H1 (cell line): ENCODE measurements at regions not wholly inside any gene's neighbourhood (a gene's known extent, or its start where the extent isn't known, plus 50 kb on each side); places are given as distances from the start of the nearest gene placed in this dataset.

Source experiments
- ASH2L ChIP-seq: fragments of 200-600, 300-600 bp; sonication (generic); IDR thresholded peaks from one replicate; pipeline ENCODE4 v1.7.1; 2017; ENCODE audit warnings: low read length
- CHD7 ChIP-seq: fragments of 300-600 bp; sonication (generic); IDR thresholded peaks from 2 replicates; pipeline ENCODE4 v1.7.1; 2012; ENCODE audit warnings: low read length, moderate library complexity, mild to moderate bottlenecking, inconsistent platforms; ENCODE audit not compliant: insufficient replicate concordance
- TAF1 ChIP-seq: IDR thresholded peaks from 2 replicates; pipeline ENCODE4 v1.6.1; 2011; ENCODE audit warnings: mild to moderate bottlenecking, low read depth, low read length

DNA sequence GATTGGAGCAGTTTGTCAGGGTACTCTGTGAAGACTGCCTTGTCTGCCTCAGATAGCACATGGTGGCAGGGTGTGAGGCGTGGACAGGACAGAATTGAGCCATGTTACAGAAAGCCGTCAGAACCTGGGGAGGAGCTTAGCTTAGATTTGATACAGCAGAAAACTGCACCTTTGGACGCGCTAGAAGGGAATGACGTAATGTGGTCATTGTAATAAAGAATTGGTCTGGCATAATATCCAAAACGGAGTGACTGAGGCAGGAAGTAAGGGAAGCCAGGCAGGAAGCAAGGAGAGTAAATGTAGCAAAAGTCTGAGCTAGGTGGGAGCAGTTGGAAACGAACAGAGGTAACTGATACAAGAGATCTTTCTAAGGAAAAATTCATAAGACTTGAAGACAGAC, 140.2 kb downstream of the CYB561 start (continued):
- TF ChIP-seq CHD7 (no peak), TAF1 (no peak), ASH2L (no peak)
